NCI-H226 (cell line): ENCODE measurements at regions not wholly inside any gene's neighbourhood (a gene's known extent, or its start where the extent isn't known, plus 50 kb on each side); places are given as distances from the start of the nearest gene placed in this dataset.
A peak's percentile ranks its signal among the peaks of the same experiment; 100 is the strongest.
"Not testable (repeated sequence)": the region's sequence is repeated elsewhere in the genome, so short reads cannot be mapped to it uniquely, and the experiment has no call there.

Experiments used
- DNase-seq: peaks from one replicate; pipeline ENCODE4 v3.0.0-alpha.2; 2015

DNA sequence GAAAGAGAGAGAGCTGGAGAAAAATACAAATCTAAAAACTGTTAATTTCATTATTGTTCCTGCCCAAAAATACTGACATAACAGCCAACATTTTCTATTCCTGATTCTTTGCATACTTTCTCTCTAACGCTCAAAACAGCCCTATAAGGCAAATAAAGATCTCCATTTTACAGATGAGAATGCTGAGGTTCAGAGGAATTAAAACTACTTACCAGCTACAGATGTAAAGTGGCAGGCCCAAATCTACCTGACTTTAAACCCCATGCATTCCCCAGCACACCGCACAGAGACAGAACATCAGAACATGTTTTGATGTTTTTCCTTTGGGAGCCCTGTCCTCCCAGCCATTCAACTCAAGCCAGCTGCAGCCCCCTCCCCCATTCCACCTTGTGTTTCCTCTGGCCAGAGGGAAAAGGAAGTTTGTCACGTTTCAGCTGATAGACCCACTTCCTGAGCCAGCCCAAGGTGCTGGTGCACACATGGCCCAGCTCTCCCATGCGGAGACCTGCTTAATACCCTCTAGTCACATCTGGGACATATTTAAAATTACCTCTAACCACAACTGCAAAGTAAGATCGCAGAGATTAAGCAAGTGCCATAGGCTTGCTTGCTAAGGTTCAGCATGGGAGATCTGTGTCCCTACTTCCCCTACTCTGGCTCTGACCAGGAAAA is 133.1 kb upstream of the NFIA start:
- no peak for DNase-seq

GRCh38 chr1:60948486-60948885 is 133.9 kb upstream of the NFIA start:
- no peak for DNase-seq

GRCh38 chr1:60947367-60947766 is 135.0 kb upstream of the NFIA start:
- no peak for DNase-seq

DNA sequence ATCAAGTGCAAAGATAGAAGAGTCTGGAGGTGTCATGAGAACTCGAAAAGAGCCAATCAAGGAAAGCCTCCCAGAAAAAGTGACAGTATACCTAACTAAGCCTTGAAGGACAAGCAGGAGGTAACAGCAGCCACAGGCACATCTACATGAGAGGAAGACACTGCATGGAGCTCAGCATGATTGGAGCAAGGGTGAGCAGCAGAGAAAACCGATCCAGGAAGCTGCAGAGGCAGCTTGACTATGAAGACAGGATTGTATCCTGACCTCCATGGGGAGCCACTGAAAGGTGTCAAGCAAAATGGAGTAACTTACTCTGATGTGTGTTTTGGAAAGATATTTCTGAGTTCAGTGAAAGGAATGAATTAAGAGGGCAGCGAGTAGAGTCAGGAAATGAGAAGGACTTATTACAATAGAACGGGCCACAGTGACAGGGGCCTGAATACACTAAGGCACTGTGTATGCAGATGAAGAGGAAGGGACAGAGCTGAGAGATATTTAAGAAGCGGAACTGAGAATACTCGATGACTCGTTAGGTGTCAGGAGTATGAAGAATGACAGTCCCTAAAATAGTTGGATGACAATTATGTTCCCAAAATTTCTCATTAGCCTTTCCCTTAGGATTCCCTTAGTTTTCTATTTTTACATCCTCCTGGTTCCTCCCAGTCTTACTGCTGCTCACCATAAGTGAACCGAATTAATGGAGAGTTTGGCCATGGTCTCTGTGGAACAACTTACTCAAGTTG is 139.3 kb upstream of the NFIA start:
- no peak for DNase-seq

DNA sequence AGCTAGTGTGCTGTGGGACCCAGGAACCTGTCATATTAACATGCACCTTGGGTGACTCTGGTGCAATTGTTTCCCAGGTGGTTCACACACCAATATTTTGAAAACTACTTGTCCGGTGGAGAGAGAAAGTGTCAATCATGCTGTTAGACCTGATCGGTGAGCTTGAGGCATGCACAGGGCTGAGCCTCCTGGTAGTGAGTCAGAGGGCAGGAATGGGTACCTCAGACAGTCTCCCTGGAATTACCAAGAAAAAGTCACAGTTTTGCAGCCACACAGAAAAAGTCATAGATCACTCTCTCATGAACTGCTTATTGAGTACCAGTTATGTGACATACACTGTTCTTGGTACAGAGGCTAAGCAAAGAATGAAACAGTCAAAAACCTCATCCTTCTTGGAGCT is 140.1 kb upstream of the NFIA start:
- no peak for DNase-seq

DNA sequence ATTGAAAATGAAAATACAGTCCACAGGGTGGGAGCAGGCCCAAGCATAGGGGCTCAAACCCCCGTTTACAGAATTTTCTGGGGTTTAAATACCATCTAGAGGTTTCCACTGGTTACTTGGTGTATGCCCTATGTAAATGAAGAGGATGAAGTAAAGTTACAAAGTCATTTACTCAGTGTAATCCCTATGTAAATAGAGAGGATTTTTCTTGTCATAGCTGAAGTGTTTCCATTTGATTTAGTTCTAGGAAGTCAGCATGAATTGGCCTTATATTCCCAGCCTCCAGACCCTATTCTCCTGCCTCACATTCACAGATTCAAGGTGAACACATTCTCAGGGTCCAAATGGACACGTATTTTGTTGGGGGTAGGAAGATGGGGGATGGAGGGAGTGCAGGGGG is 141.7 kb upstream of the NFIA start:
- not testable (repeated sequence) for DNase-seq

DNA sequence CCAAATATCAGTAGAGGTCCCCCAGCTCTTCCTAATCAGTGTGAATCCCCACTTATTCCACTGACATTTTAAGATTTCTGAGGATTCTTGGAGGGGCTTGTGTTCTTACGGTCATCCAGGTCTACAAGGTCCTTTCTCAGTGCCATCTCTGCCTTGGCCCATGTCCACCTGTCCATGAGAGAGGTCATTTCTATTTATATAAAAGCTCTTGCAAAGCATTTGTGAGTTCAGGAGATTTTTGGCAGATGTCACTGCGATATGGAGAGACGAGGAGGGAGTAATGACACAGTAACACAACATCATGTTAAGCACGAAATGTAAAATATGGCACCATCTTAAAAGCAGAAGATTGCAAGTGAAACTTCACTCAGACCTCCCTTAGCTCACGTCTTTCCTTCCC is 144.6 kb upstream of the NFIA start:
- no peak for DNase-seq

DNA sequence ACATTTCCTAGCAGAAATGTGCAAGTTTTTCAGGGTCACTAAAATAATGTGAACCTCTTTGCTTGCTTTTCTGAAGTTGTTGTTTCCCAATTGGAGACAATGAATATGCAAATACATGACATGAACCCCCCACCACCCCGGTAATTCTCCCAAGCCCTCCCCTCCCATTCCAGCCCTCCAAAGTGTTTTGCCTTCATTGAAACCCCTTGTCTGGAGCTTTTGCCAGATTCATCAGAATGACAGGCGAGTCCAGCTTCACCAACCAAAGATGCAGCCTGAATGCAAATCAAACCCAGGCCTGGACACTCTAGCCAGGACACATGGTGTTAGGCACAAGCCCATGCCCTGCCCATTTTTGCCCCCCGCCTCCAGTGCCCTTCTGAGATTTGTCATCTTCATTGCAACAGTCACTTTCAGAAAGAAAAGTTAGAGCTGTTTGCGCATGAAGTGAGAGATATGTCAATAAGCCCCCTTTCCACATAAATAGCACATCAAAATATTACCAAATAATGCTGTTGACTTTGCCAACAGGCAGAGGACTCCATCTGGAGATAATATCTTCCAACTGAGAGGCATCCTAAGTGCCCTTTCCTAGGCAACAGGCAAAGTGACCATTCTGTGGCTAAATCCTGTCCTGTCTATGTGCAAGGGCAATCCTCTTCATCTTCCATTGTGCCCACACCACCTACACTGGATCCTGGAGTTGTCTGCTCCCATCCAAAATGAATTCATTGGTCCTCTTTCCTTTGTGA is 145.6 kb upstream of the NFIA start:
- DNase-seq: no peak

DNA sequence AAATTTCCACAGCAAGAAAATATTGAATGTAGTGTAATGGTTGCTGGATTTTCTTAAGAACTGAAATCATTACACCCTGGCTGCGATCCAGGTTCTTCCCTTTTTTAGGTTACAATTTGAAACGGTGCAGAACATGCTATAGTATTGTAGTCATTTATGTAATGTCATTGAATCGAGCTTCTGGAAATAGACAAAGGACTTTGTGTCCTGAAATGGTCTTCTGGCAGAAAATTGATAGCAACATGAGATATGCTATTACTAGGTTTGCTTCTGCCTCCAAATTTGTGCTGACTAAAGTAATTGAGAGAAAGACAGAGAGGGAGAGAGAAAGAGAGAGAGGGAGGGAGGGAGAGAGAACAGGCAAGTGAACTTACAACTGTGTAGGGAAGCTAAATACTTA is 146.2 kb upstream of the NFIA start:
- DNase-seq: no peak

DNA sequence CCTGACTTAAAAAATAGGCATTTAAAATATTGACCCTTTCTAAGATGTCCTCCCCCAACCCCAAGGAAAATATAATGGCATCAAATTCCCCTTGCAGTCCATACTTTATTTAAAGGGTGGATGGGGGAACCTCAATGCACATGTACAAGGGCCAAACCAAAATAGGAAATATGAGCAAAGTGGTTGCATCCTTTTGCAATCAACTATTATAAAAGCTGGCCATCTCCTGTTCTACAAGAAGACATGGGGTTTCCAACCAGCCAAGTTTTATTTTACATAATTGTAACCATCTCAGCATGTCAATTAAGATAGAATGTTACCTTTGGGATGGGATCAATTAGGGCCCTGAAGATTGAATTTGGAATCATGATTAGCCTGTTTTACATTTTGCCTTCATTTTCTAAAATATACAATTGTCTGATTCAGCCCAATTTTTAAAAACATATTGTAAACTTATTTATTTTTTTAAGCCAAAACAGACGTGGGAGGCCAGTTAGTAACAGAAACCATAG is 146.7 kb upstream of the NFIA start:
- no peak for DNase-seq

DNA sequence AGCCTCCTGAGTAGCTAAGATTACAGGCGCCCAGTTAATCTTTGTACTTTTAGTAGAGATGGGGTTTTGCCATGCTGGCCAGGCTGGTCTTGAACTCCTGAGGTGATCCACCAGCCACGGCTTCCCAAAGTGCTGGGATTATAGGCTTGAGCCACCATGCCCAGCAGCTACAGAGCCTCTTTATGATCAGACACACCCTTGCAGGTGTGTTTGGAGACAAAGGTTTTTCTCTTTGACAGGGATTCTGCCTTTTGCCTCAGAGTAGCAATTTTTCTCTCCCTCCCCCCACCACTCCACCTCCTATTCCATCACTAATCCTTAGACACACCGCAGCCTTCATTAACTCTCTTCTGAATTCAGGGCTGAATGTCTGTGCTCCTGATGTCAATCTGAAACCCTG is 152.2 kb upstream of the NFIA start:
- no peak for DNase-seq

GRCh38 chr1:60924964-60925798 is 157.2 kb upstream of the NFIA start:
- no peak for DNase-seq

DNA sequence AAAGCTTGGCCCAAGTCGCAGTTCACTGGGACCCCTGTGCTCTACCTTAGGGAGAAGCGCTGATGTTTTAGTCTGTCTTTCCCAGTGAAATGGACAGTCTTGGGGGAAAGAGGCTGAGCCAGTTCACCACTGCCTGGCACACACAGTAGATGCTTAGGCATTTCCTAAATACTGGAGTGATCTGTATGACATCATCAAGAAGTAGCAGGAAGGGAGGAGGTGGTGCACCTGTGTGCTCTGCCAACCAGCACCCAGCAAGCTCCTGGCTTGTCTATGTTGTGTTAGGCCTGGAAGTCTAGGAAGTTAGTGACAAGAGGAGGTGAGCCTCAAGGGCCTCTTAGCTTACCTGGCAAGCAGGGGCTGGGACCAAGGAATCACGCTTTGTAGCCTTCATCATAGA is 158.2 kb upstream of the NFIA start:
- no peak for DNase-seq

- DNase-seq: no peak
These were observed 158.8 kb upstream of the NFIA start for GRCh38 chr1:60923389-60924087.

GRCh38 chr1:60922304-60922703 is 160.1 kb upstream of the NFIA start:
- DNase-seq: no peak

DNA sequence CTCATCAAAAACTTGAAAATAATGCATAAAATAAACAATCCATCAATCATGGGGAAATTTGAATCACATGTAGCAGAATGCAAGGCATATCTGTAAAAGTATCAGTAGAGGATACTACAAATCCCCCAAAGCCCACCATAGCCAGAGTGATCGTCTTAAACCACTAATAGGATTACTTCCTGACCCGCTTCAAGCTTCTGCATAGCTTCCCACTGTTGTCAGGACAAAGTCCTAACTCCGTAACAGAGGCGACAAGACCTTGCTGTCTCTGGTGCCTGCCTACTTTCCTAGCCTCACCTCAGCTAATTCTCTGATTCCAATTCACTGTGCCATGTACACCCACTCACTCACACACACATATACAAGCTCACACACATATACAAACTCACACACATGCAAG is 161.2 kb upstream of the NFIA start:
- DNase-seq: no peak

GRCh38 chr1:60920561-60920960 is 161.8 kb upstream of the NFIA start:
- DNase-seq: no peak

- DNase-seq: no peak
These were observed 163.5 kb upstream of the NFIA start for GRCh38 chr1:60918867-60919266.

- no peak for DNase-seq
These were observed 165.5 kb upstream of the NFIA start for GRCh38 chr1:60916906-60917305.

DNA sequence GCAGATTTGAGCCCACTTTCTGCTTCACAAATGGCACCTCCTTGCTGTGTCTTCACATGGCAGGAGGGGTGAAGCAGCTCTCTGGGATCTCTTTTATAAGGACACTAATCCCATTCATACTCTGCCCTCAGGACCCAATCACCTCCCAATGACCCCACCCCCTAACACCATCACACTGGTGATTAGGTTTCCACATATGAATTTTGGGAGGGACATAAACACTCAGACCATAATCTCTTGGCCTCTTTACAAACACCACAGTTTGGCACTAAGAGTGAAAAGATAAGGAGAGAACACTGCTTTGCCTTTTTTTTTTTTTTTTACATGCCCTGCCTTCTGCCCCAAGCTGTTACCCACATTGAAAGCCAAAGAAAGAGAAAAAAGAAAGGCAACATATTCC is 166.2 kb upstream of the NFIA start:
- peak; percentile 42 for DNase-seq

DNA sequence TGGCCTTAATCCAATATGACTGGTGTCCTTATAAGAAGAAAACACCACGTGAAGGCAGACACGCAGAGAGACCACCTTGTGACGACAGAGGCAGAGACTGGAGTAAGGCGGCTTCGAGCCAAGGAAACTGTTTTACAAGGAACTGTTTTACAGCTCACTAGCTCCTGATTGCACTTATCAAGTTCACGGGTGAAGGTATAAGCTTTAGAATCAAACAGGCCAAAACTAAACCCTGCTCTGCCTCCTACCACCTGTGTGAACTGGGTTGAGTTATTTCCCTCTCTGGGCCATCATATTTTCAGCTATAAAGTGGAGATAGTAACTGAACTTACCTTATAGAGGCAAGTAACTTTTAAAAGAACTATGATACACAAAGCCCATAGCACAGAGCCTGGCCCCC is 166.9 kb upstream of the NFIA start:
- DNase-seq: no peak

- no peak for DNase-seq
These were observed 167.4 kb upstream of the NFIA start for GRCh38 chr1:60914982-60915381.
